Amygdala (tissue), 56 donors: ENCODE measurements at regions not wholly inside any gene's neighbourhood (a gene's known extent, or its start where the extent isn't known, plus 50 kb on each side); places are given as distances from the start of the nearest gene placed in this dataset.

Experiments used
- DNase-seq, 56 donors: peaks; one replicate each; lab custom pipeline; 2025; lab: John Stamatoyannopoulos, UW

DNA sequence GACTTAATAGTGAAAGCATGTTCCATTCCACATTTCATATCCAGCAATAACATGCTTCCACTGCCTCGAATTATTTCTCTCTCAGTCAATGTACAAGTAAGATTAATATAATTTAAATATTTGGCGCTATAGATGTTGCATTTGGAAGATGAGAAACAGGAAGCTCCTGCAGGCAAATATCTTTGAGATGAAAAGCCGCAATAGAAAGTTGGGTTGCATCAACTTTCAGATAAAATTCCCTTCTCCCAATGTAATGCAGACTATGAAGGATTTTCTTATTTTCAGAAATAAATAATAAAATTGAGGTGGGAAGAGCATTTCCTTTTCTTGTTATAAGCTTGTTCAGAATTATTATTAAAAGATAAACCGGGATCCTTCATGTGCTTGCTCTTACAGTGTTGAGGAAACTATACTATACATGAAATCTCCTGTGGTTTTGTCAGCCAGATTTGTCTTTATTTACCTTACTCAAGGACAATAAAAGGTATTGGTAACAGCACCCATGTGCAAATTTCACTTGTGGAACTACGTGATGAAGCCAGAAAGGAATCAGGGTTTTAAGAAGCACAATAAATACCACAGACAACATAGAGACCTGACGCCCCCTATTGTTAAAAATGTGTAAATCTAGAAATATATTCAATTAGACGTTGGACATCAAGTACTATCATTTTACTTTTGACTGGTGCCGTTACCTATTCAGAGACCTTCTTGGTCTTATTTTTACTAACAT, 307.0 kb downstream of the ARPP21 start:
- peak in 1 of 56 donors; percentile 28 for DNase-seq

DNA sequence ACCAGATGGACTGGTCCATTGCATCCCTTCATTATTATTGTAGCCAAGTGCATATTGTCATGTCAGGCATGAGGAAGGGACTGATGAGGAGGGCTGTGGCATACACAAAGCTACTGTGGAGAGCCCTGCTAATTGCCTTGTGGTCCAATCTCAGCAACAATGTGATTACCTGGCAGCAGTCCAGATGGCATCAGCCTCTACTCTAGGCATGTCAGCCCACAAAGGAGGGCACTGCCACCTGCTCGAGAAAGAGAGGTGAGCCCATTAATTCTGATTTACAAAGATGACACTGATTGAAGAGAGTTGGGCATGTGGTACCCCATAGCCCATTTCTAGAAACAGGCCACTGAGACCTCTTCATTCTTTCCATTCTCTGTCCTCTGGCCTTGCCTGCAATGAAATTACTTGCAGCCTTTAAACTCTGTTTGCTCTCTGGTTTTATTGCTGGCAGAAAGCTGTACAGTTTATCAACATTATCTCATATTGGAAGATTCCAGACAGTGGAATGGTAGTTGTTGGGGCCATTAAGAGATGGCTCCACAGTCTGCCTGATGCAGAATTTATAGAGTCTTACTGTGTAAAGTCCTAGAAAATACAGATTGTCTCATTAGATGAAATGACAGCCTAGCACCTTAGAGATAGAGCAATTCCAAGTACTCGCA, 307.7 kb downstream of the ARPP21 start:
- DNase-seq: peak in 2 of 56 donors; percentile 8 to 38

DNA sequence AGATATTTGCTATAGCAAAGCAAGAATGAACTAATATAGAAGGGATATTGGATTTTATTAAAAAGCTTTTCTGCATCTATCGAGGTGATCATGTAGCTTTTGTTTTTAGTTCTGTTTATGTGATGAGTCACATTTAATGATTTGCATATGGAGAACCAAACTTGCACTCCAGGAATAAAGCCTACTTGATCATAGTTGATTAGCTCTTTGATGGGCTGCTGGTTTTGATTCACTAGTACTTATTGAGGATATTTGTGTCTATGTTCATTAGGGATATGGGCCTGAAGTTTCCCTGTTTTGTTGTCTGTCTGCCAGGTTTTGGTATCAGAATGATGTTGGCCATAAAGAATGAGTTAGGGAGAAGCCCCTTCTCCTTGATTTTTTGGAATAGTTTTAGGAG, 310.7 kb downstream of the ARPP21 start:
- no peak for DNase-seq

DNA sequence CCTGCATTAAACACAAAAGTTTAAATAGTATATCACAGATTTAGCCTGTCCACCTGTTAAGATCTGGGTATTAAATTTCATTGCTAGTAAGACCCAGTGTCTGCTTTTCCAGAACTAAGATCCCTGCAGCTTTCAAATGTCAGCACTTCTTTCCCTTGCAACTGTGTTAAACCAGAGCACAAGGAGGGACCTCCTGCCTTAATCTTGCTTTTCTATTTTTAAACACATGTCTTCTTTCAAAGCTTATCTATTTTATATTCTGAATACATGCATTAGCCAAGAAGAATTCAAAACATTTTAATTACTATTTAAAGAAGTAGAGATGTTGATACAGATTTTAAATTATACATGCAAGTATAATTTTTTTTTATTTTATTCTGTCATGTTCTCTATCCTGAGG, 315.1 kb downstream of the ARPP21 start:
- DNase-seq: no peak

DNA sequence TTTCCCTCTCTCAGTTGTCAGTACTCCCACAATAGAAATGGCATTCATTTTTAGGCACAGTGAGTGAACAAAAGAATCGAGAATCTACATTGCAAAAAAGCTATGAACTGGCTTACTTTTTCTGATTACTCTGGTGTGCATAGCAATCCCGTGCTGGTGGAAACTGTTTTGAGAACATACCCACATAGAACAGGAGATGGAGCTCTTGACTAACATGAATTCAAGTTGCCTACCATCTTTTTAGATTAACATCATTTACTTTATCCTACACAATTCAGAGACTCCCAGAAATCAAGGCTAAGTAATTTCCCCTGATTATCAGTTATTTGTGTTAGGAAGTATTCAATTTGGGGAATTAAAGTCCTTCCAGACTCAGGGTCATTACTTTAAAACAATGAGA, 326.6 kb downstream of the ARPP21 start:
- peak in 3 of 56 donors; percentile 7 to 26 (median 17) for DNase-seq

DNA sequence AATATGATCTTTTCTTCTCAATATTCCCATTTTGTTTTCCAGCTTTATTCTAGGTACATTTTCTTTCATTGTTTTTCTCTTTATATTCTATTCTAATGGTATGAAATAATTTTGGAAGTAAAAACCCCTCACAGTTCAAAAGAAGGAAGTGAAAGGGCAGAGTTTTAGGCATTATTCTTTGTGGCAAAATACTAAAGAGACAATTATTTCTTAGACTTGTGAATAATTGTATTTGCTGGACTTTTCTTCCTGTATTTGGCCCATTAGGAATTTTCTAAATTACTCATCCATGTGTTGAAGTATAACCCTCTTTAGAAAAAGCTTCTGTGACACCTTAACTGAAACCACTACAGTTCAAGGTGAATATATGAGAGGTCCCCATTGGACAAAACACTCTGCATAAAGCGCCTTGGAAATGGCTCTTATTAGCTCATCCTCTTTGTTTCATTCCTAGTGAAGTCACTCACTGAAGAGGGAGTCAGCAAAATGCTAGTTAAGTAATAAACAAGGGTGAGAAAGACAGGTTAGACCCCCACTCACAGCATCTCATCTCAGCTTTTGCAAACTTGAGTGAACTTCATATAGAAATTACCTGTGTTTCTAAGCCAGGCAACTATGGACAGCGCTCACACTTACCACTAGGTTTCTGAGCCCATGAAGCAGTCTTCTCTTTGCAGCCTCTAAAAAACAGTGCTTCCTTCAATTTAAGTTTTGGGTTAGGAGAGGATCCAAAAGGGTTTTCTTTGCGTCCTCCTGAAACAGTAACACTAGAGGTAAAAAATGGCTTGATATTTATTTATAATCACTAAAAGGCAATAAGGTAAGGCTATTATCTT, 327.5 kb downstream of the ARPP21 start:
- DNase-seq: no peak

DNA sequence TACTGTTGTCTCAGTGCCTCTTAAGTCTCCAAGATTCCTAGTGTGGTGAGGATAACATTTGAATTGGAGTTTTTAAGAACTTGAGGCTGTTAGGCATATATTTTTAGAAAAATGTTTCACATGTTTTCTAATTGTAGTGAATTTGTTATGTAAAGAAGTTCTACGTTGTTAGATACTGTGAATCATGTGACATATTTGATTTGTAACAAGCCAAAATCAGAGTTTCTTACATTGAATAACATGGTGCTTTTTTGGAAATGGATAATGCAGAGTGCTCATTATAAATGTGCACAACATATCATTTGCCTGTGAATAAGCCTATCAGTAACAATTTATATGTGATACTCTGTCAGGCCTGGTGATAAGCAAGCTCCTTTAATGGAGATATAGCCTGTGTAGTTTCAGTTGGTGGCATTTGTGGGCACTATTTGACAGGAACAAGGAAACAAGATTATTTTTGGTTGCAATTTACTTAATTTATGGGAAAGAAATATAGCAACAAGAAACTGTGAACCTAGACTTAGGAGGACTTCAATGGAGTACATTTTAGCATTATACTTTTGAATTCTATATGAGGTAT, 328.8 kb downstream of the ARPP21 start:
- DNase-seq: no peak

DNA sequence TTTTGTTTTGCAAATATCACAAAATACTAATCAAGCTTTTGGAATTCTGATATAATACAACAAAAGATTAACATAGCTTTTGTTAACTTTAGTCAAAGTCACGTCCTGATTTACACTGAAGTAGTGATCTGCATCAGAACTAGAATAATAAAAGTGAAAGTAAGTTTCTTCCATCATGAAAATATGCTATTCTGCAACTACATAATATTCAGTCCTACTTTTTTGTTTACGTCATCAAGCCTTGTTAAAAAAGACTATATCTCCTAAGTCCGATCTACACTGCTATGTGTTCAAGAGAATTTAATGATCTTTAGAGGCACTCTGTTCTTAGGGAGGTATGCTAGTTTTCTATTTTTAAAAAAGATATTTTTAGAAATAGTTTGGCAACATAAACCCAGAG, 330.1 kb downstream of the ARPP21 start:
- no peak for DNase-seq

DNA sequence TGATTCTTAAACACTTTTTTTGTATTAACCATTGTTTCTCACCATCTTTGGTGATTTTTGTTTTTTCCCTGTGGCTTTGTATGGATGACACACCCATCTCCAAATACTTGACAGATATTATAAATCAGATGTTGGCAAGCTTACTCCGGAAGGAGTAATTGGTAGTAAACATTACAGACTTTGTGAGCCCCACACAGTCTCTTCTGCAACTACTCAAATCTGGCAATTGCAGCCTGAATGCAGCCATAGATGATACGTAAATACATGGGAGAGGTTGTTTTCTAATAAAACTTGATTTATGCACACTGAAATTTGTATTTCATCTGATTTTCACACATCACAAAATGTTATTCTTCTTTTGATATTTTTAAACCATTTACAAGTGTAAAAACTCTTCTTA, 331.5 kb downstream of the ARPP21 start:
- no peak for DNase-seq

DNA sequence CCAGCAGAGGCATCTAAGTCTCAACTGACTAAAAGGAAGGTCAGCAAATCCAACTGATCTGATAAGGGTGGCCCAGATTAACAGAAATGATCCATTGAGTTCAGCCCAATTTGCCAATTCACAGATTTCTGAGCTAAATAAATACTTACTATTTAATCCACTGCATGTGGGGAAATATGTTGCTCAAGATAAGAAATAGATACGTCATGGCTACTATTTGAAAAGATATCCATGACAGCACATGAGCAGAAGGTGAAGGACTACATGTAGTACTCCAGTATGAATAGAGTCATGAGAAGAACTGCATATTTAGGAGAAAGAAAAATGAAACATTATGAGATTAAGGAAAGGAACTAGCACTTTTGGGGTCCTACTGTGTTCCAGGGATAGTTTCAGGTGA, 332.4 kb downstream of the ARPP21 start:
- no peak for DNase-seq

DNA sequence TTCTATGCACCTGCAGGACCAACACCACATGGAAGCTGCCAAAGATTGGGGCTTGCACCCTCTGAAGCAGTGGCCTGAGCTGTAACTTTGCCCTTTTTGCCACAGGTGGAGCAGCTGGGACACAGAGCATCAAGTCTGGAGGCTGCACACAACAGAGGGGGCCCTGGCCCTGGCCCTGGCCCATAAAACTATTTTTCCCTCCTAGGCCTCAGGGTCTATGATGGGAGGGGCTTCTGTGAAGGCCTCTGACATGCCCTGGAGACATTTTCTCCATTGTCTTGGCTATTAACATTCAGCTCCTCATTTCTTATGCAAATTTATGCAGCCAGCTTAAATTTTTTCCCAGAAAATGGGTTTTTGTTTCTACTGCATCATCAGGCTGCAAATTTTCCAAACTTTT, 335.5 kb downstream of the ARPP21 start:
- DNase-seq: no peak

DNA sequence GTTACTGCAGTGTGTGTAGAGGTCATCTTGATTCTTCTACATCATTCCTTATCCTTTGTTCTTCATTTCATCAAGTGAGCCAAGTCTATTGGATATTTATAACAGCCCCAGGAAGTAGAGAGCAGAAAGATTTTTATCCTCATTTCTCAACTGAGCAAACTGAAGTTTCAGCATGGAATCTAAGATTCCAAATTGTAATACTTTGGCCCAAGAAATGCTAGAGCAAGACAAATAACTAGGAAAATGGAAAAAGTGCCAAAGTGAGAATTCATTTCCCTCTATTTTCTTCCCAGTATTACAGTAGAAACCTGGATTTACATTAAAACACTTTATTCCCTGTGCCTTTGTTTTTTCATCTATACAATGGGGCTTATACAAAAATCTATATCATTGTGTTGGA, 346.8 kb downstream of the ARPP21 start:
- no peak for DNase-seq

DNA sequence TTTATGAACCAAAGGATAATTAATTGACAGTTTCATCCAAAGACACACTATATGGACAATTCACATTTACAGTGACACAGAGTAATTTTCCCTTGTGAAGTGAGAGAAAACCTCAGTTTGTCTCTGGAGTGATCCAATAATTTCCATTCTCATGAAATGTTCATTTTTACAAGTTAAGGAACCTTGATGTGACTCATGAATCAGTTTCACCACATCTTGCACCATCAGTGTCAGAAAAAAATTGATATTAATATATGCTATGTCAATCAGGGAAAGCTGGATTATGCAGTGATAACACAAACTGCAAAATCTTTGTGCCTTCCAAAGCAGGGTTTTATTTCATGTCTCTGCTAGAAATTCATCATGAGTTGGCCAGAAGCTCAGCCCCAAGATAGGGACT, 348.1 kb downstream of the ARPP21 start:
- no peak for DNase-seq

DNA sequence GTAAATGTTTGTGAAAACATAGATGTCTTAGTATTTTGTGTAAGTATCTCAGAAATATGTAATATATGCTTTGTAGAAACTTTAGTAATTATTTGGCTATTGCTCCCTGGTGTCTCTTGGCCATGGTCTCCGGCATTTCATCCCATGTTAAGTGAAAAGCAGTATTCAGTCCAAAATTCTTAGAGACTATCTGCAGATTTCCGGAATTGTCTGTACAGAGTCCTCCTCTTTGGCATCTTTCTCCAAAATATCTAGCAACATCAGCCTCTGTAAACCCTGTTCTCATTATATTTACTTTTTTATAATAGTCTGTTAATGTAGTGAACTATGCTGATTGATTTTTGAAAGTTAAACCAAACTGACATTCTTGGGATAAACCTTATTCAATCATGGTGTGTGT, 352.7 kb downstream of the ARPP21 start:
- DNase-seq: no peak

DNA sequence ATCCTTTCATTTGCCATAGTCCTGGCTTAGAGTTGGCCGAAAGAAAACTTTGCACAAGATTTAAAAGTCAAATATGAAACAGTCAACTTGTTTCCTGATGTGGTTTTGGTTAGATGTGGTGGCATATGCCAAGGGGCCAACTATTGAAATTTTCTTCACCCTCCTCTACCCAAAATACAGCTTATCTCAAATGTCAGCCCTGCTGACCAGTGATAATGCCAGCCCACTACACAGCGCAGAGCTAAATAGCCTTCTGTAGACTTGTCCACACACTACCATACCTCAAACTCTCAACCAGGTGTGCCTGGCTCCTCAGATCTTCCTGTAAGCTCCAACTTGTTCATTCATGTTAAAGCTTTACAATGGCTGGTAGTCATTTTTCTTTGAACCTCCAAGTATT, 368.5 kb upstream of the STAC start:
- DNase-seq: no peak

DNA sequence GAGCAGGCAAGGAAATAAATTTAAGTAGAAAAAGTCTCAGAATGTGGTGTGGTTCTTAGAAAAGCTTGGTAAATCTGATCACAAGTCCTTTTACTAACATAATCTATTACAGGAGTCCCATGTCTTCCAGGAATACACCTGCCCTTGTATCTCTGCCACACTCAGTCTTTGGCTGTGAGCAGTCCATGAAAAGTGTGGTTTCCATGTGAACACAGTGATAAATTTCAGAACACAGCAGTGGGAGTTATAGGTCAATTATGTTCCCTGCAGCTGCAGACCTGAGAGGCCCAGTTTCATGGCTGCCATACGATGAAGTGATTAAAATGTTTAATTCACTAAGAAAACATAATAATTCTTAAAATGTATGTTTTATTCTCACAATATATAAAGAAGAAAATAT, 366.9 kb upstream of the STAC start:
- DNase-seq: no peak

DNA sequence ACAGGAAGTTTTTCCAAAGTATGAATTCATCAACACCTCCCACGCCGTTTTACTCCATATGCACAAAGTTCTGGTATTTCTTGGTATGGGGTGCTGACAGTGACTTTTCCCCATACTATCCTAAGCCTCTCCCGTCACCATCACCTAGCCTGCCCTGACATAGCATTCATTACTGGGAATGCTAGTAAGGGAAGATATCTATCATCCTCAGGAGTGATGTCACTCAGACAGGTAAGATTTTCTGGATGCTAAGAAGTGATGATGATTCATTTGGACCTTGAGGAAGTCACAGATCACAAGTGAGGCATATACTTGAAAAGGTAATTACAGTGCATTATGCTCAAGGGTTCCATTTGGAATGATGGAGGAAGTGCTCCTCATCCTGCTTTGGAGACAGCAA, 355.1 kb upstream of the STAC start:
- DNase-seq: no peak

DNA sequence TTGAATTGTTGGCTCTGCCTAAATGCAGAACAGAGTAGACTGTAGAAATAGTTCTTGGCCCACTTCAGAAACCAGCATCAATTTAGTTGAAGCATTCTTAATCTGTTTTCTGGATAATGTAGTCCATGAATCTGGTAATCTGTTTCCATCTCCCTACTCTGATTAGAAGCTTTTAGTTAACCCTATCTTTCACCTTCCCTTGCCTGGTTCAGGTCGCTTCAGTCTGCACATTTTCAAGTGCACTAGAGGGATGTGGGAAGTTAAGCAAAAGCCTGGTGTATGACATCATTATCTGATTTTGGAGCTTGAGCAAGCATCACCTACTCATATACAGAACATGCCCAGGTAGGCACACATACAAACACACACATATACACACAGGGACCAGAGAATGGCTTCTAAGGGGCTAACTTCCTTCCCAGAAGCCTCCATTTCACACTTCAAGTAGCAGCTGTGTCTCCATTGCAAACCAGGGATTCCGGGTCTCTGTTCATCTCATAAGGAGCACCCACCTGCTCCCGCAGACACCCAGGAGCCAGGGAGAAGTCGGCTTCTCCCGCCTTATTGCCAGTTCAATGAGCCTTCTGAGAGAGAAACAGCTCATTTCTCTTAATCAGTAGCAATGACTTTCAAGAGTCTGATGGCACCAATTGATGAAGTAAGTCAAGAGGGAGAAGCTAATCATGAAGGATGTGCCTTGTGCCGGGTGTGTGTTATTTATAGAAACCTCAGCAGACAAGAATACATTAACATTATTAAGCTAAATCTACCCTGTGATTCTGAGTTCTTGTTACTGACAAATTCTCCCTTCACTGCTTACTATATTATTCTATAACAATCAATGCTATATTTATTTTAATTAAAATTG, 347.9 kb upstream of the STAC start:
- no peak for DNase-seq

DNA sequence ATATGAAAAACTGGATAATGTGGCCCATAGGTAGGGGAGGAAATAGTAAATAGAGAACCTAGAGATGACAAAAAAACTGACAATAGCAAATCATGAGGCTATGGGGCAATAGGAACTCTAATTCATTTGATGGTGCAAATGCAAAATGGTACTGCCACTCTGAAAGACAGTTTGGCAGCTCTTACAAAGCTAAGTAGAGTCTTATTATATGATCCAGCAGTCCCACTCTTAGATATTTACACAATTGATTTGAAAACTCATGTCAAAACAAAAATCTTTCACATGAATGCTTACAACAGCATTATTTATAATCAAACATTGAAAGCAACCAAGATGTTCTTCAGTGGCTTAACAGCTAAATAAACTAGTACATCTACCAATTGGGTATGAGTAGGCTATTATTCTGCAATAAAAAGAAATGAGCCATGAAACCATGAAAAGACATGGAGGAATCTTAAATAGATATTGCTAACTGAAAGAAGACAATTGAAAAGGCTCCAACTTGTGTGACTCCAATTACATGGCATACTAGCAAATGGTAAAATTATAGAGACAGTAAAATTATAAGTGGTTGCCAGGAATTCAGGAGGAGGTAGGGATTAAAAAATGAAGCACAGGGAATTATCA, 321.8 kb upstream of the STAC start:
- no peak for DNase-seq

DNA sequence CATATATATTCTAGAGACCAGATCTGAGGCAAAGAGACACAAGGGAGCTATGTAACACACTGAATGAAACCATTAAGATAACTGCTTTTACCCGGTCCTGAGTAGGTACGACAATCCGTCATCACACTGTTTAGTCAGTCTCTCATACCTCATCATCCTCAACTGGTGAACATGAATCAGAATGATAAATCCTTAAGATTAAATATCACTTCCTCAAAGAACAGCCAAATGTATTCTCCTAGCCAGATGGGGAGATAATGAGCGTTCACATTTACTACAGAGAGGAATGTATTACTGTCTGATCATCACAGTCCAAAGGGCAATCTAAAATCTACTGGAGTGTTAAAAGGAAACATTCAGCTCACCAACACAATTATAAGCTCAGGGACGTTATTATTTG, 319.4 kb upstream of the STAC start:
- DNase-seq: no peak
